Body of pancreas (tissue), 4 donors: ENCODE measurements at regions not wholly inside any gene's neighbourhood (a gene's known extent, or its start where the extent isn't known, plus 50 kb on each side); places are given as distances from the start of the nearest gene placed in this dataset.

Source experiments
- CTCF ChIP-seq, 7 experiments: fragments of 450-650 bp in 4 of 7; fragments of 200-600 bp in 3 of 7; sonication (generic) in 3 of 7; IDR thresholded peaks; one replicate each; pipeline ENCODE4 v1.5.1; 2016 to 2019; ENCODE audit warnings: antibody characterized with exemption in 7 of 7
- POLR2A ChIP-seq, 3 donors: fragments of 450-650 bp; IDR thresholded peaks; one replicate each; pipeline ENCODE4 v1.6.1; 2016; ENCODE audit warnings: antibody characterized with exemption in 3 of 3, mild to moderate bottlenecking in 2 of 3

DNA sequence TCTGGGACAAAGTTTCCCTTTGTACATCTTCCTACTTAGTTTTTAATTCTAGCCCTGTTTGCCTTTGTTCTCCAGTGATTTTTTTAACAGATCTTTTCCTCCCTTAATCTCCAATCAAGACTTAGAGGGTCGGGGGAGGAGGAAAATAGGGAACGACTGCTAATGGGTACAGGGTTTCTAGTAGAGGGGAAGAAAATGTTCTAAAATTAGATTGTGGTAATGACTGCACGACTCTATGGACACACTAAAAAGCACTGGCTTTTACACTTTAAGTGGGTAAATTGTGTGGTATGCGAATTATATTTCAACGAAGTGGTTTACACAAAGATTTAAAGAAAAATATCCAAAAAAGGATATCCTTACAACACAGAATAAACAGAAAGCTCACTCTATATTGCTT is 110.0 kb upstream of the SPON1 start:
- no peak for TF ChIP-seq CTCF (IDR thresholded peaks at IDR 0.05)
- TF ChIP-seq POLR2A (IDR thresholded peaks at IDR 0.05) = no peak
